RPMI8226 (cell line): ENCODE measurements at regions not wholly inside any gene's neighbourhood (a gene's known extent, or its start where the extent isn't known, plus 50 kb on each side); places are given as distances from the start of the nearest gene placed in this dataset.
A peak's percentile ranks its signal among the peaks of the same experiment; 100 is the strongest.
"Not testable (repeated sequence)": the region's sequence is repeated elsewhere in the genome, so short reads cannot be mapped to it uniquely, and the experiment has no call there.

Source experiments
- DNase-seq: peaks from one replicate; pipeline ENCODE4 v3.0.0-alpha.2; 2015

DNA sequence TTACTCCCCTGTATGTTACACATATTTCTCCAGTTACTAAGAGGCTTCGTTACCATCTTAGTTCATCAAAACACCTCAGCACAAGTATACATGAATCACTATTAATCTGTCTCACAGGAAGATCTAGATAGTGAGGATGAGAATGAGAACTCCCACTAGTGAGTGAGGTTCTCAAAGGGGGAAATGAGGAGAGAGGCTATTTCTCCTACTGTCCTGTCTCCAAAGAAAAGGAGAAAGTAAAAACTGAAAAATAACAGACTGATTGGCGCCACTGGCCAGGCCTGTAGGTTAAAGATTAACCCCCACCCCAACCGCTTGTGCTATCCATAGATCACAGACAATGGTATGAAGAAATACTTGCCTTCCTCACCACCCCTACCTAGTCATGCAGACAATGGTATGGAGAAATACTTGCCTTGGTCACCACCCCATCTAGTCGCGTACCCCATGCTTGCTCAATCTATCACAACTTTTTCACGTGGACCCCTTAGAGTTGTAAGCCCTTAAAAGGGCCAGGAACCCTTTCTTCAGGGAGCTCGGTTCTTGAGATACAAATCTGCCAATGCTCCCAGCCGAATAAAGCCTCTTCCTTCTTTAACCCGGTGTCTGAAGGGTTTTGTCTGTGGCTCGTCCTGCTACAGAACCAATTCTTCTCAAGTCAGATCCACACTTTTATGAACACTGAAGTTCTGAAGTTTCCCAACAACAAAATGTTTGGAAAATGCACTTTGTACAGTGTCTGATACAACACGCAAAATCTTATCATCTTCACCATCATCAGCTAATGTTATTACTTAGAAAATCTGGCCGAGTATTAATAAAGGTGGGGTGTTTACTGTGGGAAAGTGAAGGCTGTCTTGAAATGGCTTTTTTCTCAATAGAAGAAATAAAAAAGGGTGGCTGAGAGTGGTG is 598.1 kb downstream of the UQCRFS1 start:
- DNase-seq: no peak

DNA sequence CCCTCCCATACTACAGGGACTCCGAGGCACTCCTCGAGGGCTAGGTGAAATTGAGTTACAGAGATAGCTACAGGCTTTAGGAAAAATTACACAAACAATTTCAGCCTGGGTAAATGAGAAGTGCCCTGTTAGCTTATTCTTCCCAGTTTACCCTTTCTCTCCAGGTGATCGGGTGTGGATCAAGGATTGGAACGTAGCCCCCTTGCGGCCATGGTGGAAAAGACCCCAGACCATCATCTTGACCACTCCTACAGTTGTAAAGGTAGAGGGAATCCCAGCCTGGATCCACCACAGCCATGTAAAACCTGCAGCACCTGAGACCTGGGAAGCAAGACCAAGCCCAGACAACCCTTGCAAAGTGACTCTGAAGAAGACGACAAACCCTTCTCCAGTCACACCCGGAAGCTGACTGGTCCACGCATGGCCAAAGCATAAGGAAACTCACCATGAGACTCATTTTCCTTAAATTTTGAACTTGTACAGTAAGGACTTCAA is 600.6 kb downstream of the UQCRFS1 start:
- DNase-seq: no peak

DNA sequence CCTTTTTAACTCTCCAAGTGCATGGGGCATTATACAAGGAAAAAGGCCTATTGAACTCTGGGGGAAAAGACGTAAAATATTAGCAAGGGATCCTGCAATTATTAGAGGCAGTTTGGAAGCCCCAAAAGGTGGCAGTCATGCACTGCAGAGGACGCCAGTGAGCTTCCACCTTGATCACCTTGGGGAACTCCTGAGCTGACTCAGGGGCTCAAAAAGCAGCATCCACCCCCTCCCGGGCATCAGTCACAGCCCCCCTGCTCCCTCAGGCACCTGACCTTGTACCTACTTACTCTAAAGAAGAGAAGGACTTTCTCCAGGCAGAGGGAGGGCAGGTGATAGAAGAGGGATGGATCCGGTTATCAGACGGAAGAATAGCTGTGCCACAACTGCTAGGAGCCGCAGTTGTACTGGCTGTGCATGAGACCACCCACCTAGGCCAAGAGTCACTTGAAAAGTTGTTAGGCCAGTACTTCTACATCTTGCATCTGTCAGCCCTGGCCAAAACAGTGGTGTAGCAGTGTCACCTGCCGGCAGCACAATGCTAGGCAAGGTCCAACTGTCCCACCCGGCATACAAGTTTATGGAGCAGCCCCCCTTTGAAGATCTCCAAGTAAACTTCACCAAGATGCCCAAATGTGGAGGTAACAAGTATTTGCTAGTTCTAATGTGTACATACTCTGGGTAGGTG is 601.6 kb downstream of the UQCRFS1 start:
- DNase-seq: not testable (repeated sequence)

DNA sequence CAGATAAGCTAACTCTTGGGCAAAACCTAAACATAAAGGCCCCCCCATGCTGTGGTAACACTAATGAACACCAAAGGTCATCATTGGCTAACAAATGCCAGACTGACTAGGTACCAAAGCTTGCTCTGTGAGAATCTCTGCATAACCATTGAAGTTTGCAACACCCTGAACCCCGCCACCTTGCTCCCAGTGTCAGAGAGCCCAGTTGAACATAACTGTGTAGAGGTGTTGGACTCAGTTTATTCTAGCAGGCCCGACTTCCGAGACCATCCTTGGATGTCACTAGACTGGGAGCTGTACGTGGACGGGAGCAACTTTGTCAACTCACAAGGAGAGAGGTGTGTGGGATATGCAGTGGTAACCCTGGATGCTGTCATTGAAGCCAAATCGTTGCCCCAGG is 602.2 kb downstream of the UQCRFS1 start:
- DNase-seq: no peak

DNA sequence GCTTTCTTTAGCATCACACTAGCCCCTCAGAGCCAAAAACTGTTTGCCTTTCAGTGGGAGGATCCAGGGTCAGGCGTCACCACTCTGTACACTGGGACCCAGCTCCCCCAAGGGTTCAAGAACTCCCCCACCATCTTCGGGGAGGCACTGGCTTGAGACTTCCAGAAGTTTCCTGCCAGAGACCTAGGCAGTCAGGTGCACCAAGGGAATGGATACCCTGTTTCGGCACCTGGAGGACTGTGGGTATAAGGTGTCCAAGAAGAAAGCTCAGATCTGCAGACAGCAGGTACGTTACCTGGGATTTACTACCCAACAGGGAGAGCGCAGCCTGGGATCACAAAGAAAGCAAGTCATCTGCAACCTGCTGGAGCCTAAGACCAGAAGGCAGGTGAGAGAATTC is 603.0 kb downstream of the UQCRFS1 start:
- DNase-seq: no peak

DNA sequence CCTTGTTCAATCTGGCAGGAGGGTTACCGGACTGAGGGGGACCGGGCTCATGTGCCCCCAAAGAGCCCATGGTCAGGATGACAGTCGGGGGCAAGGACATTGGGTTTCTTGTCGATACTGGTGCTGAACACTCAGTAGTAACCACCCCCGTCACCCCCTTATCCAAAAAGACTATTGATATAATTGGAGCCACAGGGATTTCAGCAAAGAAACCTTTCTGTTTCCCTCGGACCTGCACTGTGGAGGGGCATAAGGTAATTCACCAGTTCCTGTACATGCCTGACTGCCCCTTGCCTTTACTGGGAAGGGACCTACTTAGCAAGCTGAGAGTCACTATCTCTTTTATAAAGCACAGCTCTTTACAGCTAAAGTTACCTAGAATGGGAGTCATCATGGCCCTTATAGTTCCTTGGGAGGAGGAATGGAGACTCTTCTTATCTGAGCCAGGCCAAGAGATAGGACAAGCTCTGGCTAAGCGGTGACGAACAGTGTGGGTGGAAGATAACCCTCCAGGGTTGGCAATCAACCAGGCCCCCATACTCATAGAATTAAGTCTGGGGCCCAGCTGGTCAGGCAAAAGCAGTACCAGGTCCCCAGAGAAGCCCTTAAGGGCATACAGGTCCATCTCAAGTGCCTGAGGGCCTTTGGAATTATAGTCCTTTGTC is 603.7 kb downstream of the UQCRFS1 start:
- DNase-seq: no peak

DNA sequence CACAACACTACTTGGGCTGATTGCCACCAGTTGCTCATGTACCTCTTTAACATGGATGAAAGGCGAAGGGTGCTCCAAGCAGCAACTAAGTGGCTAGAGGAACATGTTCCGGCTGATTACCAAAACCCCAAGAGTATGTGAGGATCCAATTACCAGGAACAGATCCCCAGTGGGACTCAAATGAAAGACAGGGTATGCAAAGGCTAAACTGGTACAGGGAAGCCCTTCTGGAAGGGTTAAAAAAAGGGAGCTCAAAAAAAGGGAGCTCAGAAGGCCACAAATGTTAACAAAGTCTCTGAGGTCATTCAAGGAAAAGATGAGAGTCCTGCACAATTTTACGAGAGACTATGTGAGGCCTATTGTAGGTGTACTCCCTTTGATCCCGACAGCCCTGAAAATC is 604.7 kb downstream of the UQCRFS1 start:
- no peak for DNase-seq

DNA sequence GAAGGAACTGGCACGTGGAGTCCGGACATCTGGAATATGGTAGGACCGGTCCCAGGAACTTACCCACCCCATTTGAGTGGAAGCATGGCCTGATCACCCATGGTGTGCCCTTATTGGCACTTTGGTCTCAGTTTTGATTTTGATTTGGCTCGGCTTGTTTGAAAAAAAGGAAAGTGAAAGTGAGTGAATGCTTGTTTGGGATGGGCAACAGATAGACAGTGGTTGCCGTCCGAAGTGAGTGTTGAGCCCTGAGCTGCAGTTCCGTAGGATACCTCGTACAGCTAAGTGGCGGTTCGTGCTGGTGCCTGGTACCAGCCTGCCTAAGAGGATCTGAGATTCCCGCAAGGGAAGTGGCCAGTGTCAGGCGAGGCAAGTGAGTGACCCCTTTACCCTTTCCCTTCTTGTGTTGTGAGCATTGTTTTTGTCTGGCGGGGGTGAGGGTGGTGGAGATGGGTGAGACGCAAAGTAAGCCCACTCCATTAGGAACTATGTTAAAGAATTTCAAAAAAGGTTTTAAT is 605.8 kb downstream of the UQCRFS1 start:
- DNase-seq: no peak

DNA sequence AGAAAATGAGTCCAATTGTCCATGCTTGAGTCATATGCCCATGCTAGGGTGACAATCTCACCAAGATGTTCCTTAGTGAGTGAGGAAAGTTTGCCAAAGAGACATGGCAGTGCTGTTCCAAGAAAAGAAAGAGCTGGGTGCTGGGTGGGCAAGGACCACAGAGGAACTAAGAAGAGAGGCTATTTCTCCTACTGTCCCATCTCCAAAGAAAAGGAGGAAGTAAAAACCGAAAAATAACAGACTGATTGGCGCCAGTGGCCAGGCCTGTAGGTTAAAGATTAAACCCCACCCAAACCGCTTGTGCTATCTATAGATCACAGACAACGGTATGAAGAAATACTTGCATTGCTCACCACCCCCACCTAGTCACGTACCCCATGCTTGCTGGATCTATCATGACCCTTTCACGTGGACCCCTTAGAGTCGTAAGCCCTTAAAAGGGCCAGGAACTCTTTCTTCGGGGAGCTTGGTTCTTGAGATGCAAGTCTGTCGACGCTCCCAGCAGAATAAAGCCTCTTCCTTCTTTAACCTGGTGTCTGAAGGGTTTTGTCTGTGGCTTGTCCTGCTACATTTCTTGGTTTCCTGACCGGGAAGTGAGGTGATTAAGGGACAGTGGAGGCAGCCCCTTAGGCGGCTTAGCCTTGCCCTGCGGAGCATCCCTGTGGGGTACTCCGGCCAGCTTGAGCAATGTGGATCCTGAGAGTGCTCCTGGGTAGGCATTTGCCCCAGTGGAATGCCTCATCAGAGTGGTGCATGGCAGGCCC is 606.5 kb downstream of the UQCRFS1 start:
- no peak for DNase-seq

DNA sequence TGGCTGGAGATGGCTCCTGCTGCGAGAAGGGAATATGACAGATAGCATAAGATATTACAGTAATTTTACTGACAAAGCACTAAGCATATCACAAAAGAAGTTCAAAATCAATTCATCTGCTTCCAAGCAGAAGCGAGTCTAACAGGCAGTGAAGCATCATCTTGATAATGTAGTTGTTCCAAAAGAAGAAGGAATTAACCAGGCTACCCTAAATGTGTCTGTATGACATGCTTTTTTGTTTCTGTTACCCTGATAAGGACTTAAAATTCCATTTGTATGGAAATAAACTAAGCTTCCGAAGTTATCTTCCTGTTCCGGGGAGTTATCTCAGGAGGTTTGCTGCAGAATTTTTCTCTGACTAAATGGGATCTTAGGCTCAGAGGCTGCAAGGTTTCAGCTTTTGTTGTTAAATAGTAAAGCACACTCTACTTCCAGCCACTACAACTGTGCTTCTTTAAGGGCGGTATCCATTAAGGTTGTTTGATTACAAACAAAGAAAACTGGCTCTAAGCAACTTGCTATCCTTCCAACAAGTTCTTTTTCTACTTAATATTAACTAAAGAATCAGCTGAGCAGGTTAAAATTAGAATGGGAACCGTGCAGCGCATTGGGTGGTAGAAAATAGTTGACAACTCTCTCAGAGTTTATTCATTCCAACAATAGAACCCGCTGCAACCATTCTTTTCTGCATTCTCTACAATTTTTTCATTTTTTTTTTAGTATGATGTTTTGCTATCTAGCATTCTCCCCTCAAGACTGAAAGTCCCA is 607.3 kb downstream of the UQCRFS1 start:
- no peak for DNase-seq

DNA sequence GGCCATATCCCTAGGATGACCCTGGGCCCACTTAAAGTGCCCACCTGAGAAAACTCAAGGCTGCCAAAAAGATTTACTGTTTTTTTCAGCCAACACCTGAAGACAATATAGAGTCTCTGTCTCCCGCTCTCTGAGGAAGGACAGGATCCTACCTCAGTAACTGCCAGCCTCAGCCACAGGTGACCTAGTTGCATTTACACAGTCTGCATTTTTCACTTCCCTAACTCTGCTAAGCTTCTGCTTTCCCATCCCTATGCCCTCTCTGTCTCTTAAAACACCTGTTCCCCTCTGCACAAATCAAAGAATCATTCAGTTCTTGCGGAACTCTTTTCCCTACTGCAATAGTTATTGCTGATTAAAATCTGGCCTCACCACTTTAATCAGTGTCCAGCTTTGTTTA is 609.5 kb downstream of the UQCRFS1 start:
- peak; percentile 94 for DNase-seq

DNA sequence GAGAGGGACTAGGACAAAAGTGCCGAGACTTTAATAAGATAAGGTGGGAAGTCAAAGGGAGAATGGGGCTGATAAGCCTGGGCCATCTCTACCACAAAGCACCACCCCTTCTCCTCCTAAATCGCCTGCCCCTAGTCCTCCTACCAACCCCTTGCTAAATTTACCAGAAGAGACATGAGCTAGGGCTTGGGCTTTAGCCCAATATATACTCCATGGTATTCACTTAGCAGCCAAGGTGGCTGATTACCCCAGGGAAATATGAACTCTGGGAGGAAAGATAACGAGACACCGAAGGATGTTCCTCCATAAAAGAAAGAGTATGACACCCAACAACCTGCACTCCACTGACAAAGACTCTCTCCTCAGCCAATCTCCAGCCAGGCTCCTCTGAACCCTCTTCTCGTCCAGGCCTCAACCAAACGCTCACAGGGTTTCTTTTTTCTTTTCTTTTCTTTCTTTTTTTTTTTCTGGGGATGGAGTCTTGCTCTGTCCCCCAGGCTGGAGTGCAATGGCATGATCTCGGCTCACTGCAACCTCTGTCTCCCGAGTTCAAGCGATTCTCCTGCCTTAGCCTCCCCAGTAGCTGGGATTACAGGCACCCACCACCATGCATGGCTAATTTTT is 610.2 kb downstream of the UQCRFS1 start:
- DNase-seq: no peak

DNA sequence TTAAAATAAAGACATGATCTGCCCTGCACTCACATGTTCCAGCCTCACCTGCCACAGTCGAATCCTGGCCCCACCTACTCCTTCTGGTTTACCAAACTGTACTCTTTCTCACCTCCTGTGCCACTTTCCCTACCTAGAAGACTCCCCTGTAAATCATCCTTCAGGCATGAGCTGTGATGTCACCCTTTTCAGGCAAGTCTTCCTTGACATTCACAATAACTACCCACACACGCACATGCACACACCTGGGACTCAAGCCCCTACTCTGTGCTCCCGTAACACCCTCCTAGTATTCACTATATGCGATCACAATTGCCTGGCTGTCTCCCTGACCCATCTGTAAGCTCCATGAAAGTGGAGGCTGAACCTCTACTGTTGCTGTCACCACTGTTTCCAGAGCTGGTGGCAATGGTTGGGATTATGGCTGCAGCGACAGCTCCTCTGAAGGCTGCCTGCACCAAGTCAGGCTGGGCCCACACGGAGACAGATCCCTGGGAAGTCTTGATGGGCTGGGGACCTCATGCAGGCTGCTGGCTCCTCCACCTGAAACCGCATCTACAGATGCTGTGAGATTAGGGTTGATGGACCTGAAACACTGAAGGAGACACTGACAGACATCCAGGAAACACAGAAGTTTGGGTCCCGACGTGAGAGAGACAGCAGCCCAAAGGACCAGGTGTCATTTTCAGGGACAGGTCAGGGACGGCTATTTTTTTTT is 611.1 kb downstream of the UQCRFS1 start:
- peak; percentile 53 for DNase-seq

DNA sequence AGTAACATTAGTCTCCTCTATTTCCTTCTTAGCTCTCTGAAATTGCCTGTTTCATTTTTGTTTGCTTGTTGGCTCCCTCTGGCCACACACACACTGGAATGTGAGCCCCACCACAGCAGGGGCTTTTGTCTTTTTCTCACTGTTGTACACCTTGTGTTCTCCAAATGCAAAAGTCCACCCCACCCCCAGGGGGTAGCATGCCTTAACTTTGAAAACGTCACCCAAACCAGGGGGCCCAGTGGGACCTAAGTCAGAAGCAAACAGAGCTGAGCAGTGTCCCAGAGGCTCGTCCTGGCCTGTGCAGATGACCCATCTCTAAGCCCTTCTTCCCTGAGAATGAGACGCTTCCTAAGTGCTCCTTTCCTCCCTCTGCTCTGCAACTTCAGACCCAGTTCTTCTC is 614.1 kb downstream of the UQCRFS1 start:
- no peak for DNase-seq

DNA sequence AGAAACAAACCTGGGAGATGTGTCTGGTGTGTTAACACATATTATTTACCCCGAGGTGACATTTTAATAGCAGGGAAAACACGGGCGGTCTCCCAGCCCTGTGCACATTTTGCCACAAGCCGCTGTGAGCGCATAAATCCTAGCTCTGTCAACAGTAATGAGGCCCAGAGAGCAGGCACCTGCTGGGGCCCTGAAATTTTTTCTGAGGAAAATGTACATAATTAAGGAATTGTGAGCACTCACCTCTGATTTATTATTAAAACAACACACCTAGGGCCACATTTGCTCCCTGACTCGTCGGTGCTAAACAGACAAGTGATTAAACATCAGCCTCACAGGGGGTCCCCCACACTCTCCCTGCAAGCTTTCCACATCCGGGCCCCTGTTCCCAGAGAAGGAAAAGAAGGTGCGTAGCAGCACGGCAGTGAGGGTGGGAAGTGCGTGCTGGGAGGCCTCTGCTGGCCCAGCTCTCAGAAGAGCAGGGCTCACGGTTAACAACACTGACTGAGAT is 616.3 kb downstream of the UQCRFS1 start:
- no peak for DNase-seq

DNA sequence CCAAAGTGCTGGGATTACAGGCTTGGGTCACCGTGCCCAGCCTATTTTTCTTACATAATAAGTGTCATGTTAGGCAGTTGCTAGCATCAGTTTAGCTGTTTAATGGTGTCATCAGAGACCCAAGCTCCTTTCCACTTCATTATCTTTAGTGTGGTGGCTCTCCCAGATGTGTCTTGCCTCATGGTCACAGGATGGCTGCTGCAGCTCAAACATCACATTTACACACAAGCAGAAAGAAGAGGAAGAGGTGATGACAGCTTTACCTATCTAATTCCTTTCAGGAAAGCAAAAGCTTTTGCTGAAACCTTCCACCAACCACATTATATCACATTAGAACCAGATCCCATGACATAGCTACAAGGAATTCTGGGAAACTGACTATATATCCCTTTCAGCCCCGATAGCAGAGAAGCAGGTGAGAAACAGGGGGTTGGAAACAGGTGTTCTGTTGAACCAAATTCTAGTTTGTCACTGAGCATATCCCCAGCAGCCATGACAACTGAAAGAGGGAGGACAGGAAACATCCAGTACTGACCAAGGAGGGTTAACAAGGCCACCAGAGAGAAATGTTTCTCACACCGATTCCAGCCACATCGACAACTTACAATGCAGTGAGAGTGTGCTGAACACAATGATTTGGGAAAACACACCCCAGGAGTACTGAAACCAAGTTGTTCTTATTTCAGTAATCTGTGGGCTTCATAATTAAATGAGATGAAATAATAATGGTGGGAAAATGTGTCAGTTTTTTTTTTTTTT is 617.0 kb downstream of the UQCRFS1 start:
- no peak for DNase-seq

DNA sequence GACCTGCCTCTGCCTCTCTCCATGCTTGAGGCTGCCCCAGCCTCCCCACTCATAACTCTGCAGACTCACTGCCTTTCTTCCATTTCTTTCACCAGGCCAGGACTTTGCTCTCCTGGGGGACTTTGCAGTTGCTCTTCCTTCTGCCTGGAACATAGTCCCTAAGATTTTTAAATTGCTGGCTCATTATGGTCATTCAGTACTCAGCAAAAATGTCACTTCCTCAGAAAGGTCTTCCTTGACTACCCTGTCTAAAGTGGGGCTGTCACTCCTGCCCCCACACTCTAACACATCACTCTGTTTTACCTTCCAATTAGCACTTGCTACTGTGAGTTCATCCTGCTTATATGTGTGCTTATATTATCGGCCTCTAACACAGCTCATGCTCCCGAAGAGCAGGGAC is 618.2 kb downstream of the UQCRFS1 start:
- DNase-seq: no peak

DNA sequence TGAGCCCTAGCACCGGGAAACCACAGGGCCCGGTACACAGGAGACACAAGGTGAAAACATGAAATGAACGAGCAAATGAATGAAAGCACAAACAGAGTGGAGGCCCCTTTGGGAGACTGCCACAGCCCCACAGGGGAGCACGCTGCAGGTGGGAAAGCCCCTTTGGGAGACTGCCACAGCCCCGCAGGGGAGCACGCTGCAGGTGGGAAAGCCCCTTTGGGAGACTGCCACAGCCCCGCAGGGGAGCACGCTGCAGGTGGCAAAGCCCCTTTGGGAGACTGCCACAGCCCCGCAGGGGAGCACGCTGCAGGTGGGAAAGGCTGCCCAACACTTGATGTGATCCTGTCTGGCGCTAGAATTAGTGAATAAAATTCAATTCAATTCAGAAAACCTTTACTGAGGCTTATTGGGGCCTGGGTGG is 623.0 kb downstream of the UQCRFS1 start:
- DNase-seq: peak; percentile 68

DNA sequence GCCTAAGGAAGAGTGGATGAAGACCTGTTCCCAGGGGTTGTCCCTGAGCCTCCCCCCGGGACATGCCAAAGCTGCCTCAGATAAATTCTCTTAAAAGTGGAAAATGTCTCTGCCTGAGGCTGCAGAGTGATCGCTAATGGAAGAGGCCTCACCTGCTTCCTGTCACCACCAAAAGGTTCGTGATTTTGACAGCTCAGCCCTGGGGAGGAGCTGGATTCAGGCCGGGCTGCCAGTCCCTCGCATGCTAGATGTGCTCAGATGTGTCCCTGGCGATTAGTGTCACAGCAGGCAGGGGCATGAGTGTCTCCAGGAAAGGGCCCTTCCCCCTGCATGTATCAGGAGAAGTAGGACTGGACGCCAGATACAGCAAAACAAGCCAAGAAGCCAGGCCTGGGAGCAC is 626.5 kb downstream of the UQCRFS1 start:
- DNase-seq: peak; percentile 82

DNA sequence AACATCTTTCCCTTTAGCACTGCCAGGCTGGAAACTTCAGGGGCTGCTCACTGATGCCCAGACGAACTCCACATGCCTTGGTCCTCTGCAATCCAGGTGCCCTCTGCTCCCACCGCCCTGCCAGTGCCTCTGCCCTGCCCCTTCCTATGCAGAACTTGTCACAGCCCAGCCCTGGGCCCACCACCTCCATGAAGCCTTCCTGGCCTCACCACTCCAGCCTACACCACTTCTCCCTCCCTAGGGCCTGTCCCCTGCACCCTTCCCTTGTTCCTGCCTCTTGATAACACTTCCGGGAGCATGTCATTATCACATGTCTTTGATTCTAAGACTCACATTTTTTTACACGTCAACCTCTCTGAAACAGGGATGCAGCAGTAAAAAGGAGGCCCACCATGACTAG is 627.2 kb downstream of the UQCRFS1 start:
- no peak for DNase-seq
